ENCODE measurements at regions not wholly inside any gene's neighbourhood (a gene's known extent, or its start where the extent isn't known, plus 50 kb on each side); places are given as distances from the start of the nearest gene placed in this dataset.

DNA sequence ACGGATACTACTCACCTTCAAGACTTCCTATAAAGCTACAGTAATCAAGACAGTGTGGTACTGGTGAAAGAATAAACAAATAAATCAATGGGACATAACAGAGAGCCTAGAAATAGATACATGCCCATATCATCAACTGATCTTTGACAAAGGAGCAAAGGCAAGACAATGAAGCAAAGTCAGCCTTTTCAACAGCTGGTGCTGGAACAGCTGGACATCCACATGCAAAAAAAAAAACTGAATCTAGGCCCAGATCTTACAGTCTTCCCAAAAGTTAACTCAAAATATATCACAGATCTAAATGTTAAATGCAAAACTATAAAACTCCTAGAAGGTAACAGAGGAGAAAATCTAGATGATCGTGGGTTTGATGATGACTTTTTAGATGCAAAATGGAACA, 170.3 kb downstream of the MIS18A start:
- no peak for DNase-seq (ENCODE audit: low read depth)
- TF ChIP-seq, protein P1, sequence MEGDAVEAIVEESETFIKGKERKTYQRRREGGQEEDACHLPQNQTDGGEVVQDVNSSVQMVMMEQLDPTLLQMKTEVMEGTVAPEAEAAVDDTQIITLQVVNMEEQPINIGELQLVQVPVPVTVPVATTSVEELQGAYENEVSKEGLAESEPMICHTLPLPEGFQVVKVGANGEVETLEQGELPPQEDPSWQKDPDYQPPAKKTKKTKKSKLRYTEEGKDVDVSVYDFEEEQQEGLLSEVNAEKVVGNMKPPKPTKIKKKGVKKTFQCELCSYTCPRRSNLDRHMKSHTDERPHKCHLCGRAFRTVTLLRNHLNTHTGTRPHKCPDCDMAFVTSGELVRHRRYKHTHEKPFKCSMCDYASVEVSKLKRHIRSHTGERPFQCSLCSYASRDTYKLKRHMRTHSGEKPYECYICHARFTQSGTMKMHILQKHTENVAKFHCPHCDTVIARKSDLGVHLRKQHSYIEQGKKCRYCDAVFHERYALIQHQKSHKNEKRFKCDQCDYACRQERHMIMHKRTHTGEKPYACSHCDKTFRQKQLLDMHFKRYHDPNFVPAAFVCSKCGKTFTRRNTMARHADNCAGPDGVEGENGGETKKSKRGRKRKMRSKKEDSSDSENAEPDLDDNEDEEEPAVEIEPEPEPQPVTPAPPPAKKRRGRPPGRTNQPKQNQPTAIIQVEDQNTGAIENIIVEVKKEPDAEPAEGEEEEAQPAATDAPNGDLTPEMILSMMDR (conservative IDR thresholded peaks at IDR 0.05; ENCODE audit: control insufficient read depth, insufficient read depth, low read depth, low read length), result no peak
- H3K4me3 ChIP-seq (ENCODE audit: control insufficient read depth, low read depth, low read length), result no peak overlapping the region

- H3K4me3 ChIP-seq (ENCODE audit: control insufficient read depth, low read depth, low read length), result no peak overlapping the region
- TF ChIP-seq, protein P1 (conservative IDR thresholded peaks at IDR 0.05; ENCODE audit: control insufficient read depth, insufficient read depth, low read depth, low read length), result no peak
- DNase-seq (ENCODE audit: low read depth), result no peak
Observed at GRCh38 chr21:32103361-32103760, 175.5 kb downstream of the MIS18A start.

DNA sequence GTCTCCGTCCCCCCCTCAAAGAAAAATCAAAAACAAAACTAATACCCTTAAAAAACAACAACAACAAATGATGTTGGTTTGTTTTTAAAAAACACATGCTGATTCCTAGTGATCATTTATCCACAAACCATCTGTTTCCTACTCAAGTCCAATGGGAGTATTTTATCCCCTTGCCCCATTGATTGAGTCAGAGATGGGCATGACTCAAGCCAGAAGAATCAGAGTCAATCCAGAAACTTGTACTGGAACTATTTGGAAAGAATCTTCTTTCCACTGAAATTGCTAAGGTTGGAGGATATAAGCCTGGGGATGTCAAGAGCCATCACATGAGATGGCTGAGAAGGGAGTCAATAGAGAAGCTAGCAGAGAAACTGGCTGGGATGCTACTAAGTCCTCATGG, 176.4 kb downstream of the MIS18A start:
- no peak overlapping the region for H3K4me3 ChIP-seq (ENCODE audit: control insufficient read depth, low read depth, low read length)
- peak; percentile 69 for DNase-seq (ENCODE audit: low read depth)
- TF ChIP-seq, protein P1 (conservative IDR thresholded peaks at IDR 0.05; ENCODE audit: control insufficient read depth, insufficient read depth, low read depth, low read length), result no peak

DNA sequence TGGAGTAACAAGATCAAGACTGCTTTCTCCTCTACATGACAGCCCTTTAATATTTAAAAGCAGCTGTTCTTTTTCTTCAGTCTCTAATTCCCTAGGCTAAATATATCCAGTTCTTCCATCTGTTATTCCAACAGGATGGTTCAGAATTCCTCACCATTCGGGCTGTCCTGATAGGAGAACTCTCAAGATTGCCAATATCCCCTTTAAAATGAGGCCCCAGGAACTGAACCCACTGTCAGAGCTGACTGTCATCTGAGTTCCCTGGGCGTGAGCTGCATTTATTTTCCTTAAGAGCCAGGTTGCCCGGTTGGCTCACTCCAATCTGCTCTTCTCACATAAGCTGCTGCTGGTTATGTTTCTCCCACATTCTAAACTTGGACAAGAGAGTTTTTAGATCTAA, 177.6 kb downstream of the MIS18A start:
- H3K4me3 ChIP-seq (ENCODE audit: control insufficient read depth, low read depth, low read length), result no peak overlapping the region
- DNase-seq (ENCODE audit: low read depth), result no peak
- TF ChIP-seq, protein P1 (conservative IDR thresholded peaks at IDR 0.05; ENCODE audit: control insufficient read depth, insufficient read depth, low read depth, low read length), result no peak

DNA sequence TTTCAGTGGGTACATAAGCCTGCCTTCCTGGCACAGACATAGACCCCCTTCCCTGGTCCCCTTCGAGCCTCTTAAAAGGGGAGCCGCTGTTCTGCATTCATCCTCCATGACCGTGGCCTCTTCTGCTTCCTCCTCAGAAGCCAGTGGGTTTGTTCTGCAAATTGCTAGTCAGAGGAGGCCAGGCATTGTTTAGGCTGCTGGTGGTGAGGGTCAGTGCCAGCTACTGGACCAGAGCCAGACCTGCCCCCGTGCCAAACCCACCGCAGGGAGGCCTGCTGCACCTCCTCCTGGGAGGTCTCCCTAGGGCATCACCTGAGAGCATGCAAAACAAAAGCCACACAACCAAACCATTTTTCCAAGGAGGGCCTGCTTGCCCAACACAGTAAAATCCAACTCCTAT, 178.4 kb downstream of the MIS18A start:
- DNase-seq (ENCODE audit: low read depth), result no peak
- H3K4me3 ChIP-seq (ENCODE audit: control insufficient read depth, low read depth, low read length), result no peak overlapping the region
- TF ChIP-seq, protein P1 (conservative IDR thresholded peaks at IDR 0.05; ENCODE audit: control insufficient read depth, insufficient read depth, low read depth, low read length), result no peak

- TF ChIP-seq, protein P1 (conservative IDR thresholded peaks at IDR 0.05; ENCODE audit: control insufficient read depth, insufficient read depth, low read depth, low read length), result no peak
- DNase-seq (ENCODE audit: low read depth), result no peak
- no peak overlapping the region for H3K4me3 ChIP-seq (ENCODE audit: control insufficient read depth, low read depth, low read length)
Observed at GRCh38 chr21:32099812-32100416, 178.9 kb downstream of the MIS18A start.

GRCh38 chr21:32096411-32096810, 182.4 kb downstream of the MIS18A start:
- DNase-seq (ENCODE audit: low read depth), result peak; percentile 12
- no peak overlapping the region for H3K4me3 ChIP-seq (ENCODE audit: control insufficient read depth, low read depth, low read length)

More at GRCh38 chr21:32096411-32096810, 182.4 kb downstream of the MIS18A start:
- TF ChIP-seq, protein P1 (conservative IDR thresholded peaks at IDR 0.05; ENCODE audit: control insufficient read depth, insufficient read depth, low read depth, low read length), result peak; percentile 41

Data from fibroblast of mammary gland (primary cell).